ENCODE measurements at regions not wholly inside any gene's neighbourhood (a gene's known extent, or its start where the extent isn't known, plus 50 kb on each side); places are given as distances from the start of the nearest gene placed in this dataset.

GRCh38 chr1:37325509-37326437 is 148.6 kb upstream of the ZC3H12A start (continued):
- no peak for TF ChIP-seq ZNF462 (CRISPR knock-in tag; IDR thresholded peaks at IDR 0.05)
- TF ChIP-seq POLR2AphosphoS5 (IDR thresholded peaks at IDR 0.05; ENCODE audit: low read depth), result peak; percentile 80

GRCh38 chr1:37332126-37332525 is 142.3 kb upstream of the ZC3H12A start:
- Histone ChIP-seq H3K9me2 (ENCODE audit: insufficient read depth) (no peaks in the 10 kb centered on the region), H3K4me3 (no peak overlapping the region), H3K36me3 (ENCODE audit: insufficient read depth) (no peaks in the 10 kb centered on the region), H3K4me1 (ENCODE audit: insufficient read depth) (no peaks in the 10 kb centered on the region), H3K4me2 (no peak overlapping the region), H2AFZ (no peak overlapping the region), H3K27ac (ENCODE audit: low read depth) (no peak overlapping the region), H3F3A (replicated peaks; ENCODE audit: low read depth) (no peaks in the 10 kb centered on the region), H3K79me2 (replicated peaks; ENCODE audit: insufficient read depth) (no peaks in the 10 kb centered on the region), H3K27me3 (ENCODE audit: insufficient read depth) (no peaks in the 10 kb centered on the region), H4K20me1 (replicated peaks; ENCODE audit: insufficient read depth) (no peaks in the 10 kb centered on the region)
- no peaks in the 10 kb centered on the region for H3K36me3 Mint-ChIP-seq (ENCODE audit: low read depth)
- no peak overlapping the region for H3K27ac Mint-ChIP-seq
- no peak overlapping the region for H3K4me3 Mint-ChIP-seq
- DNase-seq (ENCODE audit: low spot score), result no peak
- H3K9me3 Mint-ChIP-seq, result no peaks in the 10 kb centered on the region; the same call in 2 of the 3 replicates
- no peak for ATAC-seq
- peaks cover 10% of the 10 kb centered on the region for H3K27me3 Mint-ChIP-seq (ENCODE audit: insufficient read depth, low read depth, poor library complexity)
- H3K4me1 Mint-ChIP-seq, result no peaks in the 10 kb centered on the region; the same call in 2 of the 3 replicates
- TF ChIP-seq STAT1 (IDR thresholded peaks at IDR 0.05; ENCODE audit: unreplicated experiment), result no peak
- TF ChIP-seq CTCF (conservative IDR thresholded peaks at IDR 0.05; ENCODE audit: low read depth in 2 of 2), result no peak
